SU-DHL-6 (cell line): ENCODE measurements at regions not wholly inside any gene's neighbourhood (a gene's known extent, or its start where the extent isn't known, plus 50 kb on each side); places are given as distances from the start of the nearest gene placed in this dataset.
"Not testable (repeated sequence)": the region's sequence is repeated elsewhere in the genome, so short reads cannot be mapped to it uniquely, and the experiment has no call there.

ENCODE experiments used
- CTCF ChIP-seq: fragments of 200-600 bp; sonication (generic); IDR thresholded peaks from one replicate; pipeline ENCODE4 v1.5.1; 2017; ENCODE audit warnings: antibody characterized with exemption, mild to moderate bottlenecking, low read length, moderate library complexity; ENCODE audit not compliant: insufficient read depth, poor library complexity, severe bottlenecking
- EZH2phosphoT487 ChIP-seq: fragments of 200-600 bp; sonication (generic), shearing (Covaris generic); conservative IDR thresholded peaks from 2 replicates; pipeline ENCODE4 v1.6.1; 2018; ENCODE audit warnings: mild to moderate bottlenecking, antibody characterized with exemption, low read length, moderate library complexity, mixed read lengths

- TF ChIP-seq CTCF, EZH2phosphoT487: not testable (repeated sequence)
Measured at GRCh38 chrX:41018391-41019040, 66.7 kb upstream of the USP9X start.
